CD4-positive, alpha-beta T cell (primary cell): ENCODE measurements at regions not wholly inside any gene's neighbourhood (a gene's known extent, or its start where the extent isn't known, plus 50 kb on each side); places are given as distances from the start of the nearest gene placed in this dataset.

Source experiments
- ATAC-seq: fragments of 200-7000 bp; cut with Tn5 transposase; one replicate; pipeline ENCODE4 v1.10.0; 2022; ENCODE audit warnings: mild to moderate bottlenecking; ENCODE audit not compliant: poor library complexity
- CTCF ChIA-PET: fragments of 350-600 bp; sonication (Branson Sonifier 250); formaldehyde crosslinking; loops from one replicate; lab custom pipeline; 2021; ENCODE audit warnings: antibody characterized with exemption, inconsistent platforms; lab: Charles Lee
- POLR2A ChIA-PET: fragments of 350-600 bp; sonication (Branson Sonifier 250); formaldehyde crosslinking; loops from one replicate; lab custom pipeline; 2021; ENCODE audit warnings: antibody characterized with exemption, inconsistent platforms; lab: Charles Lee
- DNase-seq, 14 experiments: peaks; one replicate each; pipeline ENCODE4 v3.0.0-alpha.2; 2013 to 2020; ENCODE audit warnings: mixed read lengths in 2 of 14
- H3K27ac ChIP-seq, 2 donors: one replicate each; pipeline versions ENCODE4 v1.5.1 to v1.7.0; 2013; ENCODE audit warnings: low read length in 2 of 2, low read depth in 1 of 2, mild to moderate bottlenecking in 1 of 2
- H3K27me3 ChIP-seq, 2 experiments: 1 replicate in 1 of 2; 2 replicates in 1 of 2; pipeline versions ENCODE4 v1.6.1 to v1.7.0; 2013; ENCODE audit warnings: low read length in 2 of 2, control low read depth in 1 of 2, mild to moderate bottlenecking in 1 of 2, moderate library complexity in 1 of 2; ENCODE audit not compliant: insufficient read depth in 2 of 2, control insufficient read depth in 1 of 2
- H3K36me3 ChIP-seq: one replicate; pipeline ENCODE4 v1.6.1; 2013; ENCODE audit warnings: low read length, control low read depth; ENCODE audit not compliant: insufficient read depth
- H3K4me1 ChIP-seq: one replicate; pipeline ENCODE4 v1.6.1; 2013; ENCODE audit warnings: low read length, control low read depth; ENCODE audit not compliant: insufficient read depth
- H3K4me3 ChIP-seq: one replicate; pipeline ENCODE4 v1.5.1; 2013; ENCODE audit warnings: mild to moderate bottlenecking, low read length, moderate library complexity
- H3K9me3 ChIP-seq, 2 experiments: 1 replicate in 1 of 2; 2 replicates in 1 of 2; pipeline versions ENCODE4 v1.6.1 to v1.7.0; 2013; ENCODE audit warnings: low read length in 2 of 2, mild to moderate bottlenecking in 2 of 2, control low read depth in 1 of 2, moderate library complexity in 1 of 2; ENCODE audit not compliant: control insufficient read depth in 1 of 2, insufficient read depth in 1 of 2
- H3K27ac Mint-ChIP-seq: one replicate; pipeline ENCODE4 v1.8.0; 2020; ENCODE audit warnings: mixed read lengths
- H3K27me3 Mint-ChIP-seq: one replicate; pipeline ENCODE4 v1.8.0; 2021; ENCODE audit warnings: mixed read lengths
- H3K36me3 Mint-ChIP-seq: one replicate; pipeline ENCODE4 v1.8.0; 2021; ENCODE audit warnings: low read depth, mixed read lengths
- H3K4me1 Mint-ChIP-seq: one replicate; pipeline ENCODE4 v1.8.0; 2021; ENCODE audit warnings: low read depth, mixed read lengths
- H3K4me3 Mint-ChIP-seq: one replicate; pipeline ENCODE4 v1.8.0; 2020; ENCODE audit warnings: mild to moderate bottlenecking, mixed read lengths
- H3K9me3 Mint-ChIP-seq: one replicate; pipeline ENCODE4 v1.8.0; 2020; ENCODE audit warnings: mixed read lengths
- intact Hi-C, 2 experiments: fragments of 100-400 bp; cut with DNase I in 1 of 2; cut with micrococcal nuclease in 1 of 2; formaldehyde crosslinking; loops; one replicate each; pipeline versions ENCODE4 v1.15.1 to v1.9.0; 2023 to 2025; cut with DNase I, micrococcal nuclease
- TF ChIP-seq, protein P1 (sequence below): fragments of 200-600 bp; IDR thresholded peaks from one replicate; pipeline ENCODE4 v1.8.0; 2022; ENCODE audit warnings: antibody characterized with exemption, mild to moderate bottlenecking

DNA sequence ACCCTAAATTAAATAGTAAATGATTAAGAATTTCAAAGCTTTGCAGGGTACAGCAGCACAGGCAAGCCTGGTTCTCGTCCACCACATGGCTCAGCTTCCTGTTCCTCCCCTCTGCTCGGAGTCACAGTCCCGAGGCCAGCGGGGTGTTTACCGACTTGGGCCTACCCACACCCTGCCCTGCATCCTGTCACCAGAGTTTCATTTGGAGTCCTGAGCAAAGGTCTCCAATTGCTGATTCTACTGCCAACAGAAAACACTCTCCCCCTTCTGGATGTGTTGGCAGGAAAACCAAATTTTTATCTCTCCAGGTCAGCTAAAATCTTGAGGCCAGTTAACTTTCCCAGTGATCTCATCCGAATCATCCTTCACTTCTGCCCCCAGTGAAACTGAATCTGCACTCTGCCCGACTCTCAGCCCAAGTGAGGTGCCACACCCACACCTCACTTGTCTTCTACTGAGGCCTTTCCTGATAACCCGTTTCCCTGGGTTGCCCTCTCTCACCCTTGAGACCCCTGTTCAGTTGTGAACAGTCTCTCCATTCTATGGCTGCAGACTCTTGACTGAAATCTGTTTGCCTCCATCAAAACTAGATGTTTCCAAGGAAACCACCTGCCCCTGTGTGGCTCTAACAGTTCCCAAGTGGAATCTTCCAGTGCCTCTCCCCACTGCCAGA lies 71.2 kb downstream of the VCPKMT start:
- DNase-seq (peak; percentile 35 to 93 (median 72)), ATAC-seq (peak; percentile 67)
- TF ChIP-seq, protein P1, sequence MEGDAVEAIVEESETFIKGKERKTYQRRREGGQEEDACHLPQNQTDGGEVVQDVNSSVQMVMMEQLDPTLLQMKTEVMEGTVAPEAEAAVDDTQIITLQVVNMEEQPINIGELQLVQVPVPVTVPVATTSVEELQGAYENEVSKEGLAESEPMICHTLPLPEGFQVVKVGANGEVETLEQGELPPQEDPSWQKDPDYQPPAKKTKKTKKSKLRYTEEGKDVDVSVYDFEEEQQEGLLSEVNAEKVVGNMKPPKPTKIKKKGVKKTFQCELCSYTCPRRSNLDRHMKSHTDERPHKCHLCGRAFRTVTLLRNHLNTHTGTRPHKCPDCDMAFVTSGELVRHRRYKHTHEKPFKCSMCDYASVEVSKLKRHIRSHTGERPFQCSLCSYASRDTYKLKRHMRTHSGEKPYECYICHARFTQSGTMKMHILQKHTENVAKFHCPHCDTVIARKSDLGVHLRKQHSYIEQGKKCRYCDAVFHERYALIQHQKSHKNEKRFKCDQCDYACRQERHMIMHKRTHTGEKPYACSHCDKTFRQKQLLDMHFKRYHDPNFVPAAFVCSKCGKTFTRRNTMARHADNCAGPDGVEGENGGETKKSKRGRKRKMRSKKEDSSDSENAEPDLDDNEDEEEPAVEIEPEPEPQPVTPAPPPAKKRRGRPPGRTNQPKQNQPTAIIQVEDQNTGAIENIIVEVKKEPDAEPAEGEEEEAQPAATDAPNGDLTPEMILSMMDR: no peak
- H3K4me1 ChIP-seq: peaks cover 72% of the 10 kb centered on the region
- ChIA-PET POLR2A (interaction anchor here (0.6 to 3.8 kb wide), 21 partner anchors 11 to 425 kb away, joined by 3 to 34 read pairs (median 5); partner anchors contain the start of genes MGAT2, NEMF and RPL36AL), CTCF (interaction anchor here (0.5 to 1.9 kb wide), 5 partner anchors 10 to 191 kb away, joined by 3 to 7 read pairs (median 3); no protein-coding TSS in a partner anchor)
- no peaks in the 10 kb centered on the region for H3K27me3 ChIP-seq
- Mint-ChIP-seq H3K27ac (peak overlapping the region; percentile 89), H3K36me3 (peaks cover 31% of the 10 kb centered on the region), H3K9me3 (no peaks in the 10 kb centered on the region), H3K4me1 (peaks cover 65% of the 10 kb centered on the region), H3K27me3 (no peaks in the 10 kb centered on the region), H3K4me3 (peak overlapping the region; percentile 43)
- no peaks in the 10 kb centered on the region for H3K36me3 ChIP-seq
- peak overlapping the region; percentile 48 to 78 for H3K27ac ChIP-seq
- intact Hi-C loops: loop anchor here in 1 of 2 experiments (2.0 kb wide), 4 partner anchors 16 to 74 kb away; no protein-coding TSS in a partner anchor
- no peak overlapping the region for H3K4me3 ChIP-seq
- no peaks in the 10 kb centered on the region for H3K9me3 ChIP-seq

DNA sequence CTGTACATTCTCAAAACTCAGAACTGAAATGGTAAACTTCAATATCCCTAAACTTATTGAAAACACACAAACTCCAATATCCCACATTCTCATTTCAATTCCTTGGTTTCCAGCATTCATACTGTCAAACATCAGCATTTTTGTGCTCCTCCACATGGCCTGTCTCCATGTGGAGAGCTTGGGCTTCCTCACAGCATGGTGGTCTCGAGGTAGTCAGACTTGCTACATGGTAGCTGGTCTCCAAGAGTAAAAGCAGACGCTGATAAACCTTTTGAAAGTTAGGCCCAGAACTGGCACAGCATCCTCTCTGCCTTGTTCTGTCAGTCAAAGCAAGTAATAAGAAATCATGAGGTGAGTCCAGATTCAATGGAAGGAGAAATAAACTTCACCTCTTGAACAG lies 70.5 kb downstream of the VCPKMT start:
- Histone ChIP-seq H3K4me1 (peaks cover 65% of the 10 kb centered on the region), H3K4me3 (no peak overlapping the region), H3K9me3 (no peaks in the 10 kb centered on the region), H3K36me3 (no peaks in the 10 kb centered on the region), H3K27ac (peak overlapping the region; percentile 48 to 78), H3K27me3 (no peaks in the 10 kb centered on the region)
- ATAC-seq (no peak), DNase-seq (no peak)
- ChIA-PET CTCF (interaction anchor here (0.9 to 1.7 kb wide), 2 partner anchors 10 to 16 kb away, joined by 3 to 7 read pairs; no protein-coding TSS in a partner anchor), POLR2A (interaction anchor here (0.6 to 3.8 kb wide), 11 partner anchors 10 to 183 kb away, joined by 3 to 34 read pairs (median 6); no protein-coding TSS in a partner anchor)
- Mint-ChIP-seq H3K4me3 (peak overlapping the region; percentile 43), H3K36me3 (peaks cover 31% of the 10 kb centered on the region), H3K27me3 (no peaks in the 10 kb centered on the region), H3K9me3 (no peaks in the 10 kb centered on the region), H3K27ac (peak overlapping the region; percentile 89), H3K4me1 (peaks cover 58% of the 10 kb centered on the region)
- intact Hi-C loops: loop anchor here in 1 of 2 experiments (2.0 kb wide), 4 partner anchors 15 to 75 kb away; no protein-coding TSS in a partner anchor
- TF ChIP-seq, protein P1: no peak

DNA sequence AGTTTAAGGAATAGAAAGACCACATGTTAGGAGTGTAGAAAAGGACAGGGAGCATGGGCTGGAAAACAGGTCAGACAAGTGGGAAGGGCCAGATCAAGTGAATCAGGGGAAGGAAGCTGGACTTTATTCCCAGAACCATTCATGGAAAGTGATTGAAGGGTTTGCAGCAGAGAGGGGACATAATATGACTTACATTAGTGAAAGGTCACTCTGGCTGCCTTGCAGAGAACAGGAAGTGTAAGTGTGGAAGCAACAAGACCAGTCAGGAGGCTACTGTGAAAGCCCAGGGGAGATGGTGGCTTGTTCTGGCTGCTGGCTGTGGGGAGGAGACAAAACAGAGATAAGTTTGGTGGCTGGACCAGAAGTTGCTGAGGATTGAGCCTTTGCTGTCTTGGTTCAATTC lies 69.1 kb downstream of the VCPKMT start:
- intact Hi-C loops: no loop called here
- H3K36me3 ChIP-seq: no peaks in the 10 kb centered on the region
- H3K4me3 ChIP-seq: no peak overlapping the region
- Mint-ChIP-seq H3K27me3 (no peaks in the 10 kb centered on the region), H3K9me3 (no peaks in the 10 kb centered on the region), H3K4me3 (no peak overlapping the region), H3K4me1 (peaks cover 45% of the 10 kb centered on the region), H3K36me3 (peaks cover 35% of the 10 kb centered on the region), H3K27ac (no peak overlapping the region)
- ATAC-seq (no peak), DNase-seq (peak in 2 of 14 experiments; percentile 24 to 33)
- no peaks in the 10 kb centered on the region for H3K9me3 ChIP-seq
- ChIA-PET CTCF (interaction anchor here (1.4 kb wide), 1 partner anchor 185 kb away, joined by 4 read pairs; no protein-coding TSS in a partner anchor), POLR2A (interaction anchor here (0.6 to 1.6 kb wide), 3 partner anchors 15 to 117 kb away, joined by 3 to 4 read pairs (median 3); no protein-coding TSS in a partner anchor)
- H3K4me1 ChIP-seq: peaks cover 51% of the 10 kb centered on the region
- H3K27ac ChIP-seq: no peak overlapping the region
- TF ChIP-seq, protein P1: no peak
- no peaks in the 10 kb centered on the region for H3K27me3 ChIP-seq
